ENCODE measurements at regions not wholly inside any gene's neighbourhood (a gene's known extent, or its start where the extent isn't known, plus 50 kb on each side); places are given as distances from the start of the nearest gene placed in this dataset.

- H2AFZ ChIP-seq (ENCODE audit: control insufficient read depth, low read depth, low read length) = no peak overlapping the region
- ChIA-PET POLR2A (no interaction called here), CTCF (no interaction called here), SMC1A (ENCODE audit: uncharacterized antibody, unreplicated experiment) (no interaction called here), RAD21 (ENCODE audit: unreplicated experiment) (no interaction called here)
- no peak overlapping the region for H3K9ac ChIP-seq (ENCODE audit: control insufficient read depth, insufficient read depth, low read length)
- 0% methylated on average over 1 of the region's 1 CpG for WGBS (ENCODE audit: insufficient coverage, insufficient replicate concordance, low lambda C conversion rate, missing lambda C conversion rate)
- H3K27ac ChIP-seq (ENCODE audit: control insufficient read depth, insufficient read depth) = no peak overlapping the region
- ATAC-seq (no peak), DNase-seq (ENCODE audit: low read depth, low spot score) (no peak), FAIRE-seq (no peak)
- H3K9me3 ChIP-seq (replicated peaks; ENCODE audit: control insufficient read depth, insufficient read depth, low read length) = no peaks in the 10 kb centered on the region
- intact Hi-C loops (cut with micrococcal nuclease; ENCODE audit: unreplicated experiment) (no loop called here), in situ Hi-C loops (cut with MboI) (no loop called here)
- no peaks in the 10 kb centered on the region for H3K36me3 ChIP-seq (ENCODE audit: control insufficient read depth in 2 of 2, insufficient read depth in 2 of 2, low read length in 1 of 2)
- no peaks in the 10 kb centered on the region for H4K20me1 ChIP-seq (ENCODE audit: control insufficient read depth, insufficient read depth)
- peaks cover 0 to 3% of the 10 kb centered on the region in 2 experiments; a peak in 1 of 4 replicates for H3K27me3 ChIP-seq (replicated peaks in 1 of 2; ENCODE audit: control insufficient read depth in 2 of 2, insufficient read depth in 2 of 2, low read length in 1 of 2)
- no TSS peak for BruUV-seq (replicated peaks)
- no peak overlapping the region for H3K4me3 ChIP-seq
- no peaks in the 10 kb centered on the region for H3K4me1 ChIP-seq (ENCODE audit: control insufficient read depth, insufficient read depth, low read length)
- H3K79me2 ChIP-seq (ENCODE audit: control insufficient read depth, insufficient read depth, low read length) = no peaks in the 10 kb centered on the region
- no peak overlapping the region for H3K4me2 ChIP-seq (ENCODE audit: control insufficient read depth, insufficient read depth)
- TF ChIP-seq USF1 (IDR thresholded peaks at IDR 0.05; ENCODE audit: borderline replicate concordance, extremely low read length, insufficient read depth, low read depth, low read length) = no peak
These were observed 60.1 kb upstream of the PAX3 start for GRCh38 chr2:222358876-222359275.

- SMC1A ChIA-PET (ENCODE audit: uncharacterized antibody, unreplicated experiment) = interaction anchor here (0.6 kb wide), 1 partner anchor 8 kb away, joined by 3 read pairs; no protein-coding TSS in a partner anchor
- no peak for ATAC-seq
- CTCF ChIA-PET = no interaction called here
These were observed 61.3 kb upstream of the PAX3 start for GRCh38 chr2:222360146-222360545.

More at GRCh38 chr2:222360146-222360545, 61.3 kb upstream of the PAX3 start:
- H3K79me2 ChIP-seq (ENCODE audit: control insufficient read depth, insufficient read depth, low read length) = no peaks in the 10 kb centered on the region
- no peak for TF ChIP-seq TCF7 (IDR thresholded peaks at IDR 0.05; ENCODE audit: borderline replicate concordance)
- BruUV-seq (replicated peaks) = no TSS peak
- H3K4me3 ChIP-seq = no peak overlapping the region
- DNase-seq (ENCODE audit: low read depth, low spot score) (no peak), FAIRE-seq (no peak)
- in situ Hi-C loops (cut with MboI) (no loop called here), intact Hi-C loops (cut with micrococcal nuclease; ENCODE audit: unreplicated experiment) (no loop called here)
- no peak overlapping the region for H2AFZ ChIP-seq (ENCODE audit: control insufficient read depth, low read depth, low read length)
- peaks cover 0 to 3% of the 10 kb centered on the region in 2 experiments; a peak in 1 of 4 replicates for H3K27me3 ChIP-seq (replicated peaks in 1 of 2; ENCODE audit: control insufficient read depth in 2 of 2, insufficient read depth in 2 of 2, low read length in 1 of 2)
- H3K4me2 ChIP-seq (ENCODE audit: control insufficient read depth, insufficient read depth) = no peak overlapping the region
- no peaks in the 10 kb centered on the region for H4K20me1 ChIP-seq (ENCODE audit: control insufficient read depth, insufficient read depth)
- no peak overlapping the region for H3K27ac ChIP-seq (ENCODE audit: control insufficient read depth, insufficient read depth)
- ChIA-PET RAD21 (ENCODE audit: unreplicated experiment) (no interaction called here), POLR2A (no interaction called here)
- no peaks in the 10 kb centered on the region for H3K4me1 ChIP-seq (ENCODE audit: control insufficient read depth, insufficient read depth, low read length)
- no peak overlapping the region for H3K9ac ChIP-seq (ENCODE audit: control insufficient read depth, insufficient read depth, low read length)
- WGBS (ENCODE audit: insufficient coverage, insufficient replicate concordance, low lambda C conversion rate, missing lambda C conversion rate) = 17% methylated on average over 4 of the region's 4 CpGs
- no peaks in the 10 kb centered on the region for H3K9me3 ChIP-seq (replicated peaks; ENCODE audit: control insufficient read depth, insufficient read depth, low read length)
- H3K36me3 ChIP-seq (ENCODE audit: control insufficient read depth in 2 of 2, insufficient read depth in 2 of 2, low read length in 1 of 2) = no peaks in the 10 kb centered on the region
